ENCODE measurements at regions not wholly inside any gene's neighbourhood (a gene's known extent, or its start where the extent isn't known, plus 50 kb on each side); places are given as distances from the start of the nearest gene placed in this dataset.
A peak's percentile ranks its signal among the peaks of the same experiment; 100 is the strongest.
"Not testable (repeated sequence)": the region's sequence is repeated elsewhere in the genome, so short reads cannot be mapped to it uniquely, and the experiment has no call there.

- DNase-seq: peak; percentile 33
These were observed 290.2 kb downstream of the SPATA17 start for GRCh38 chr1:217921126-217921904.

DNA sequence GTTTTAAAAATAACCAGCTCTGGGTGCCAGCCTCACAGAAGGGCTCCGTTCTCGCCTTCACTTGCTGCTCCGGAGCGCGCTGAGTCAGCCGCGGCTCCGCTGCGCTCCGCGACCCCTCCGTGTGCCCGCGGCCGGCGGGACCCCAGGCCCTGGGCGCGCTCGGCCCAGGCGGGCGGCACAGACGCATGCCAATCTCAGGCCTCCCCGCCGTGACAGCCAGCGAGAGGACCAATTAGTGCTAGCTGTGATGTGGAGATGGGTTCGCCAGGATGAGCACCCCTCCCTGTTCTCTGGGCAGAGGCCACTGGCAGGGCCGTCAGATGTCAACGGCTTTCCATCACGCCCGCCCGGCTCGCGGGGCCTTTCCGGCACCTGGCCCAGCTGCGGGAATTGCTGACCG is 293.8 kb downstream of the SPATA17 start:
- DNase-seq: no peak

DNA sequence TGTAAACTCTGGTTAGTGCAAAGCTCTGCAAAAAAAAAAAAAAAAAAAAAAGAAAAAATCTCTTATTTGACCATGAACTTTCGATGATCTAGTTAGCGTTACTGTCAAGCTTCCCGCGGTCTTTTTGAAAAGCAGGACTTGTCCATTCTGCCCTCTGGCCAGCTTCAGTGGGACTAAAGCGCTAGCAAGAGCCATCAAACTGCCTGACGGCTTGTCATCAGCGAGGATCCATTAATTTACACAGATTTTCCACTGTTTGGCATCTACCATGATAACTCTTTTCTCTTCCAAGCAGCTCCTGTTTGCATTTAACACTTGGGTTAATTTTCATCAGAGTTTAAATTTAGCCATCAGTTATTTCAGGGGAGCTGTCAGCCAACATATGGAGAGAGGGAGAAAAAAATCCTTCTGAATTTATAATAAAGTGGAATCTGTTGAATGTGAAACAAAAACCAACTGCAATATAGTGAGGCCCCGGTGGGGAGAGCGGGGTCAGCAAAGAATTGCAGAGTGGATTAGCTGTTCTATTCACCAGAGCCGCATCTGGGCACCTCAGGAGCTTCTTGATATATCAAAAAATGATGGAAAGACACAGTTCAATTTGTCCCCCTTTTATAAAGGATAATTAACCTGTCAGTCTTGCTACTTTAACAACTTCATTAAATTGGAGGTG is 298.2 kb downstream of the SPATA17 start:
- DNase-seq: no peak

DNA sequence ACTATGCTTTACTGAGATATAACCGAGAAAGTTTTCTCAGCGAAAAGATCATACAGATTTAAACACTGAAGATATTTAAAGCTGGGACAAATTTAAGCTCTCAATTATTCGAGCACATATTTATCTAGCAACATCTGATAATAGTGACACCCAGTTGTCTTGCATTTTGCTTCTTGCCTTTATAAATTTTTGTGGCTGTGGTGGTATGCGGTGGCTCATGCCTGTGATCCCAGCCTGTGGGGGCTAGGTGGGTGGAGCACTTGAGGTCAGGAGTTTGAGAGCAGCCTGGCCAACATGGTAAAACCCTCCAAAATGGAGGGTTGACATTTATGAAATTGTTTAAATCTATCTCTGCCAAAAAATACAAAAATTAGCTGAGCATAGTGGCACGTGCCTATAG is 312.2 kb downstream of the SPATA17 start:
- DNase-seq: peak; percentile 34

DNA sequence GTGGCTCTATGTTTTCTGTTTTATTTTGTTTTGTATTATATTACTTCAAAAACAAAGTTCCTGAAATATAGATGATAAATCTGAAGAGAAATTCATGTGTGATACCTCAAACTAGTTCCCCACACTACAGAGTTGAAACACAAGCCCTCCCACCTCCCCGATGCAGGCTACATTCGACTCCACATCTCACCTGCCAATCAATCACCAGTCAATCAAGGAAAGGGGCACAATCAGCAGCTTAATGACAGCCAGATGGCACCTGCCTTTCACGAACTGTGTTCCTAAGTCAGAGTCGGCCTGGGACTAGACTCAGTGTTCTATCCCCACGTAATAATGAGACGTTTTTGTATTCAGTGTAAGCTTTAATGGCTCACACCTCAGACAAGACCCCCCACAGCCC is 313.4 kb downstream of the SPATA17 start:
- no peak for DNase-seq

DNA sequence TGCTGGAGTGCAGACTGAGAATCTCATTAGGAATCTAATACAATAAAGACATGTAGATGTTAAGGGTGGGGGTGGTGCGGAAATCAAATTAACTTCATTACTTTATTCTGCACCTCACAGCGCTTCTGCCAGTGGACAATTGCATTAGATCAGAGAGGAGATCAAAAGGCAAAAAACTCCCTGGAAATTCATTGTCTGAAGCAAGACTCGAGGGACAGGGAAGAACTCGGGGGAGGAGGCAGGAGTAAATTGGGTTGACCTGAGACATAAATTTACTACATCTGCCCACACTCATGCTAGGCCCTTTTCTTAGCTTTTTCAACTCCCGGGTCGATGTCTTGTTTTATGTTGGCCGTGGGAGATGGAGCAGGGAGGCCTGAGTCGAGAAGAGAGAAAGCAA is 315.4 kb downstream of the SPATA17 start:
- DNase-seq: no peak

GRCh38 chr1:217948741-217949140 is 317.6 kb downstream of the SPATA17 start:
- peak; percentile 9 for DNase-seq

DNA sequence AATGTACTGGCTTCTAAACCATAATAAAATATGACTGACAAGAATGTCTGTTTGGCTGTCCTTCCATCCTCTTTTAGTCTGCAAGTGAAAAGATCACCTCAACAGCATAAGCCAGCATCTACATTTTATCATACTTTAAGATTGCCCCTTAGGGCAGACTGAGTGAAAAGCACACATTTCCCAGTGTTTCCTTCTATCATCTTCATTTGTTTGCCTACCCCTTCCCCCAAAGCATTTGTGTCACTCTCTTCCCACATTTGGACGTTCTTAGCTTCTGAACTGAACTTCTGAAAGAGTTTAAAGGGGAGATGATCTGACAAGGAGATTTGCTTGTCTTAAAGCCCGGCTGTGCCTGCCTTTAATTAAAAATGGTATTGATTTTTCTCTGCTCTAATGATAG is 322.2 kb downstream of the SPATA17 start:
- no peak for DNase-seq

GRCh38 chr1:217953922-217954321 is 322.8 kb downstream of the SPATA17 start:
- DNase-seq: no peak

DNA sequence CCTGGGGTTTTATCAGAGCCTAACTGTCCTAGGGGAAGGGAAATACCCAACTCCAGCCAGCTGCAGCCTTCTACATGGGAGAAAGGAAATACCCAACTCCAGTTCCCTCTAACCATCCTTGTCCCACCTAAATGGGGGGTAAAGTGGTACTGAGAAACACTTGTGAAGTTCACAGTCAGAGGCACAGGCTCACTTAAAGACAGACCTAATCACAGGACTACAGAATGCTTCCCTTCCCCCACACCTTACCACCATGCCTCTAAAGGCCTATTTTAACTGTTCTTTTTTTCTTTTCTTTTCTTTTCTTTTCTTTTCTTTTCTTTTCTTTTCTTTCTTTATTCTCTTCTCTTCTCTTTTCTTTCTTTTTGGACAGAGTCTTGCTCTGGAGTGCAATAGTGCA is 324.6 kb downstream of the SPATA17 start:
- DNase-seq: no peak

DNA sequence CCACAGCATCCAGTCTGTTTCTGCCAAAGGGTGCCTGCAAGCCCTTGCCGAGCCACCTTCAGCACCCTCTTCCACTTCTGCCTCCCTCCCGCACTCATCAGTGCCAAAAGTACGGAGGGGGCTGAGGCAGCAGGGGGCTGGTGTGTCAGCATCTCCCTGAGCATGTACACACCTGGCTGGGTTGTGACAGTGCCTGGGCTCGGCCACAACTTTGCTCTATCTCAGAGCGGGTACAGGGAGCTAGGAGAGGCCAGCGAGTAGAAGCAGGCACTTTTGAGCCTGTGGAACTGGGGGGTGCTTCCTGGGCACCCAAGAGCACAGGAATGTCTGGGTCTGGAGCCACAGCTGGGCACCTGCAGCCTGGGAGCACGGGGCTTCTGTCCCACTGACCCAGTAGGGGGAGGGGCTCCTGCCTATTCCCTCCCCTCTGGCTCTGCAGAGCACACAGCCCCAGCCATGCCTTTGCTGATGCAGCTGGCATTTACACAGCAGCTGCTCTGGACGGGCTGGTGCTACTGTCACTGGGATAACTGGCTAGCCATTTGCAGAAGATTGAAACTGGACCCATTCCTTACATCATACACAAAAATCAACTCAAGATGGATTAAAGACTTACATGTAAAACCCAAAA is 319.8 kb upstream of the RRP15 start:
- no peak for DNase-seq

DNA sequence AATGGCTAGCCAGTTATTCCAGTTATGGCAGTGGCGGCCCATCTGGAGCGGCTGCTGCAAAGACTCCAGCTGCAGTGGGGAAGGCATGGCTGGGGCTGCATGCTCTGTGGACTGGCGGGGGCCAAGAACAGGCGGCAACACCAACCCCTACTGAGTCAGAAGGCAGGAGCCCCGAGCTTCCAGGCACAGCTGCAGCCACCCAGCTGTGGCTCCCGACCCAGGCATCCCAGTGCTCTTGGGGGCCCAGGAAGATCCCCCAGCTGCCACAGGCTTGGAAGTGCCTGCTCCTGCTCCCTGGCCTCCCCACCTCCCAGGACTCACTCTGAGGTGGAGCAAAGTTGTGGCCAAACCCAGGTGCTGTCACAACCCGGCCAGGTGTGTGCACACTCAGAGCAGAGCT is 317.0 kb upstream of the RRP15 start:
- no peak for DNase-seq

GRCh38 chr1:217969428-217969827 is 315.7 kb upstream of the RRP15 start:
- no peak for DNase-seq

DNA sequence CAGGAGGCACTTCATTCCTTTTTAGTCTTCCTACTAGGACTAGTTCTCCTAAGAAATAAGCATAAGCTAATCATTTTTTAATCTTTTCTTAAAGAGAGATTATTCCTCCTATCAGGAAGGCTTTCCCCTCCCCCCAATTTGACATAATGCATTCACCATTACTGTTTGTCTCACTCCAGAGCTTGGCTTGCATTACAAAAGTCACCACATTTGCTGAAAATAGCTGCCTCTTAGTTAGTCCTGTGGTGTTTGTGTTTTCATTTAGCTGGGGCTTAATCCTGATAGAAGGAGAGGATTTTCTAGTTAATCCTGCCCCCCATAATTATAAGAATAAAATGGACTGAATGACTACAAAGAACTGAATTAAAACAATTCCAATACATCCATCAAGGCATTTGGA is 307.1 kb upstream of the RRP15 start:
- DNase-seq: no peak

- no peak for DNase-seq
These were observed 303.7 kb upstream of the RRP15 start for GRCh38 chr1:217981430-217981829.

GRCh38 chr1:217982331-217983050 is 302.6 kb upstream of the RRP15 start:
- no peak for DNase-seq

- DNase-seq: no peak
These were observed 302.1 kb upstream of the RRP15 start for GRCh38 chr1:217983051-217983375.

DNA sequence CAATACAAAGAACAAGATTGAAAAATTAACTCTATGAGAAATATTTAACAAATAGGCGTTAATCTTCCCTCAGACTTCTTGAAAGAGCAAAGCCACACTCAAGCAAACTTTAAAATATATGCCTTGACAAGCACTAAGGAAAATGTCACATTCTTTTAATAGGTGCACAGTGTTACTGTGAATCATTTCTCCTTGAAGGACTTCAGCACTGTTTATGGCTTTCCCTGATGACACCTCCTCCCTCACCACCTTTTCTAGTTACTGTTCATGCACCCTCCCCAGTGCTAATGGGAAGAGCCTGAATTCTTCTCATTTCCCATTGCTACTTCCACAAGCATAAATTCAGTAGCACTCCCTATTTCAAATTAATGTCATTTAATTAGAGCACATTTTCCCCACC is 299.5 kb upstream of the RRP15 start:
- no peak for DNase-seq

DNA sequence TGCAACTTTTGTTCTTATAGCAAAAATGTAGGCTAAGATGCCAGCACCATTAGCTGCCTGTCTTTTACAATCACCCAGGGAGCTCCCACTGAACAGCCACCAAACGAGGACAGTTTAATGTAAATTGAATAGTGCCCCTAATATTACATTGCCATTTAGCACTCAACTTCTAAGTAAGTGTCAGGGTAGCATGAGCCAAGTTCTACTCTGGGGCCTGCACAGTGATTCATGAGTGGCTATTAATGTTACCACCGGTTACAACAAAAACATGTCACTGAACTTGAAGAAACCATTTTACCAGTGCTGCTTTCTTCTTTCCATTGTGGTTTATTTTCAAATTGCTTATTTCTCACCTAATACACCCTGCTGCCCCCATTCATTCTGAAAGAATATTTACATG is 295.6 kb upstream of the RRP15 start:
- no peak for DNase-seq

DNA sequence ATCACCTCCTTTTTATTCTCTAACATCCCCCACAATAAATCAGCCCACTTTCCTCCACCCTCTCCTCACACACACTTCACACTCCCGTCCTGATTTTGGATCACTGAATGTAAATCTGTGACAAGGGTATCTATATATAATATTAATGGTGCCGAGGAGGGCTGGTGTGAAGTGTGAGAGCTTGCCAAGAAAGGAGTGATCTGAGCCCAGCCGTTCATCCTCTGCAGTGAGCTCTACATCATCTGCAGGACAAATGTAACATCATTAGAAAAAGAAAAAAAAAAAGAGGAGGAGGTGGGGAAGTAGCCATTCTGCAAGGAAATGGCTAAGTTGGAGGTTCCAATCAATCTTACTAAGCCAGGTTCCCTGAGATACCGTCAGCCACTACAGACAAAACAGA is 291.7 kb upstream of the RRP15 start:
- DNase-seq: no peak

DNA sequence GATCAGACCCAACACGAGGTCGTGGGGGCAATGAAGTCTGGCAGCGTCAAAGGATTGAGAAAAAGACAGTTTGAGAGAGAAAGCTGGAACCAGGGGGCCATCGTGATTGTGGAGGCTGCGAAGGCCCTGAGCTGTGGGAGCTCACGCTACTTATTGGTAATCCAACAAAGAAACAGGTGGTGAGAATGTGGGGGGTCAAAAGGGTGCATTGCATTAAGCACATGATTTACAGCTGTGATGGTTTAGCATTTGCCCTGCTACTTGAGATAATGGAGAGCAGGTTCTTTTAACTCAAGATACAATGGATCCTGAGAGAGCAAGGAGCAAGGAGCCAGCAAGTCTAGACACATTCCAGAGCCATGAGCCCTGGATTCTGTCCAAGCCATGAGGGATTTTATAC is 276.8 kb upstream of the RRP15 start:
- DNase-seq: peak; percentile 4

GRCh38 chr1:218015106-218015505 is 270.0 kb upstream of the RRP15 start:
- DNase-seq: not testable (repeated sequence)

DNA sequence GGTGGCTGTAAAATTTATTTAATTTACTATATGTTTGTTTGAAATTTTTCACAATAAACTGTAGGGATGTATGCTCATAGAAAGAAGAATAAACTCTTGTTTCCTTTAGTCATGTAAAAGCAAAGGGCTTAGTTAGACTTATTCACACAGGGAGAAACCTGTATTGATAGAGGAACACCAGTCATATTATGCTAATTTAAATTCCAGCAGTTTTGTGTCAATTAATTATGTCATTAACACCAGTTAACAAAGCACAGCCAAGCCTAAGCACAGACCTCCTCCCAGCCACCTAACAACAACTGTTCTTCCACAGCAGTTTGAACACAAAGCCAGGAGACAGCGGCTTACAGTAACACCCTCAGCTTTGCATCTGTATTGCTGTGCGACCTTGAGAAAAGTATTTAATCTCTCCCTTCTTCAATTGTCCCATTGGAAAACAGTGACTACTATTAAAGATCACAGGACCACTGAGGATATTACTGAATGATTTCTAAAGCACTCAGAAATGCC is 260.8 kb upstream of the RRP15 start:
- no peak for DNase-seq

GRCh38 chr1:218025454-218025853 is 259.6 kb upstream of the RRP15 start:
- peak; percentile 73 for DNase-seq

Measured in EL (cell line).